HG03097 (cell line): ENCODE measurements at regions not wholly inside any gene's neighbourhood (a gene's known extent, or its start where the extent isn't known, plus 50 kb on each side); places are given as distances from the start of the nearest gene placed in this dataset.

Experiments
- ATAC-seq: cut with Tn5 transposase; IDR thresholded peaks from one replicate; pipeline ENCODE4 v1.9.1; 2021; ENCODE audit not compliant: unreplicated experiment, low FRiP score

- ATAC-seq, result no peak
These were observed 74.7 kb upstream of the CLDN14 start for GRCh38 chr21:36554411-36555157.

GRCh38 chr21:36555199-36555800, 75.4 kb upstream of the CLDN14 start:
- no peak for ATAC-seq

- no peak for ATAC-seq
These were observed 77.4 kb upstream of the CLDN14 start for GRCh38 chr21:36557316-36557715.

- ATAC-seq, result no peak
These were observed 81.1 kb upstream of the CLDN14 start for GRCh38 chr21:36560933-36561575.

- ATAC-seq, result no peak
These were observed 83.5 kb upstream of the CLDN14 start for GRCh38 chr21:36563341-36563926.

GRCh38 chr21:36564647-36565046, 84.7 kb upstream of the CLDN14 start:
- no peak for ATAC-seq

- ATAC-seq, result no peak
These were observed 85.6 kb upstream of the CLDN14 start for GRCh38 chr21:36565540-36565939.

- no peak for ATAC-seq
These were observed 86.7 kb upstream of the CLDN14 start for GRCh38 chr21:36566644-36567043.

GRCh38 chr21:36567216-36567885, 87.4 kb upstream of the CLDN14 start:
- ATAC-seq, result no peak

- ATAC-seq, result no peak
These were observed 89.6 kb upstream of the CLDN14 start for GRCh38 chr21:36569511-36569910.

- no peak for ATAC-seq
These were observed 91.6 kb upstream of the CLDN14 start for GRCh38 chr21:36571556-36571955.

- ATAC-seq, result no peak
These were observed 92.1 kb upstream of the CLDN14 start for GRCh38 chr21:36572039-36572438.

GRCh38 chr21:36575306-36575705, 95.4 kb upstream of the CLDN14 start:
- ATAC-seq, result no peak

GRCh38 chr21:36576441-36576840, 96.5 kb upstream of the CLDN14 start:
- ATAC-seq, result no peak

- ATAC-seq, result no peak
These were observed 100.0 kb upstream of the CLDN14 start for GRCh38 chr21:36579898-36580297.

- ATAC-seq, result no peak
These were observed 102.3 kb upstream of the CLDN14 start for GRCh38 chr21:36582271-36582670.

GRCh38 chr21:36583591-36583990, 103.7 kb upstream of the CLDN14 start:
- ATAC-seq, result no peak

- no peak for ATAC-seq
These were observed 105.3 kb upstream of the CLDN14 start for GRCh38 chr21:36584980-36585940.

GRCh38 chr21:36587388-36587787, 107.5 kb upstream of the CLDN14 start:
- ATAC-seq, result no peak
